Esophagus squamous epithelium (tissue), 5 donors: ENCODE measurements at regions not wholly inside any gene's neighbourhood (a gene's known extent, or its start where the extent isn't known, plus 50 kb on each side); places are given as distances from the start of the nearest gene placed in this dataset.

Experiments used
- DNase-seq: peaks from one replicate; lab custom pipeline; 2025; lab: John Stamatoyannopoulos, UW
- H3K27ac ChIP-seq, 4 donors: fragments of 200-600 bp; sonication (generic); one replicate each; pipeline ENCODE4 v1.5.1; 2016 to 2019; ENCODE audit warnings: mild to moderate bottlenecking in 1 of 4
- H3K27me3 ChIP-seq, 4 donors: fragments of 200-600 bp; sonication (generic); 1 replicate in 3 of 4; 2 replicates in 1 of 4; pipeline versions ENCODE4 v1.5.1 to v1.6.0; 2017 to 2021; ENCODE audit warnings: antibody characterized with exemption in 1 of 4
- H3K36me3 ChIP-seq, 3 donors: fragments of 200-600 bp; sonication (generic); one replicate each; pipeline ENCODE4 v1.5.1; 2016 to 2019
- H3K4me1 ChIP-seq, 3 donors: fragments of 200-600 bp; sonication (generic); one replicate each; pipeline ENCODE4 v1.5.1; 2017 to 2019
- H3K4me3 ChIP-seq, 4 donors: fragments of 200-600 bp; sonication (generic); 1 replicate in 3 of 4; 2 replicates in 1 of 4; pipeline ENCODE4 v1.5.1; 2016 to 2019; ENCODE audit warnings: mild to moderate bottlenecking in 2 of 4, moderate library complexity in 1 of 4
- H3K9me3 ChIP-seq, 3 donors: fragments of 200-600 bp; sonication (generic); one replicate each; pipeline ENCODE4 v1.5.1; 2016 to 2019
- CTCF ChIP-seq, 6 experiments: fragments of 450-650 bp in 4 of 6; fragments of 200-600 bp in 2 of 6; sonication (generic) in 2 of 6; IDR thresholded peaks; one replicate each; pipeline ENCODE4 v1.5.1; 2016 to 2019; ENCODE audit warnings: antibody characterized with exemption in 6 of 6, mild to moderate bottlenecking in 4 of 6, moderate library complexity in 4 of 6
- POLR2A ChIP-seq, 4 donors: fragments of 450-650 bp; IDR thresholded peaks; one replicate each; pipeline ENCODE4 v1.6.1; 2017; ENCODE audit warnings: antibody characterized with exemption in 4 of 4, mild to moderate bottlenecking in 4 of 4, moderate library complexity in 3 of 4
- WGBS, 2 donors: methylation state at CpG; one replicate each; pipeline ENCODE4 v1.1.5; 2018; 5-methylcytosine and 5-hydroxymethylcytosine counted together
- intact Hi-C: fragments of 100-400 bp; cut with DNase I; formaldehyde crosslinking; loops from one replicate; pipeline ENCODE4 v1.15.0; 2022
- donor health status: DM: yes; HTN: yes; CAD: no.

- intact Hi-C loops = no loop called here
- 59 to 77% methylated on average over 2 of the region's 2 CpGs for WGBS, 2 donors
- H3K27ac ChIP-seq = no peak overlapping the region
Observed at GRCh38 chr1:218024211-218024720, 260.8 kb upstream of the RRP15 start.

GRCh38 chr1:218025454-218025853, 259.6 kb upstream of the RRP15 start:
- Histone ChIP-seq H3K9me3 (no peaks in the 10 kb centered on the region), H3K27me3 (no peaks in the 10 kb centered on the region), H3K36me3 (no peaks in the 10 kb centered on the region), H3K4me3 (no peak overlapping the region), H3K27ac (no peak overlapping the region), H3K4me1 (no peaks in the 10 kb centered on the region)
- 63 to 76% methylated on average over 2 of the region's 2 CpGs for WGBS, 2 donors
- intact Hi-C loops = no loop called here
- TF ChIP-seq POLR2A (IDR thresholded peaks at IDR 0.05) (no peak), CTCF (IDR thresholded peaks at IDR 0.05) (no peak)
- no peak for DNase-seq

More at GRCh38 chr1:218024211-218024720, 260.8 kb upstream of the RRP15 start:
- DNase-seq = no peak
- no peaks in the 10 kb centered on the region for H3K36me3 ChIP-seq
- TF ChIP-seq CTCF (IDR thresholded peaks at IDR 0.05) (no peak), POLR2A (IDR thresholded peaks at IDR 0.05) (no peak)
- no peaks in the 10 kb centered on the region for H3K9me3 ChIP-seq
- no peaks in the 10 kb centered on the region for H3K4me1 ChIP-seq
- H3K4me3 ChIP-seq = no peak overlapping the region
- H3K27me3 ChIP-seq = no peaks in the 10 kb centered on the region

GRCh38 chr1:218027152-218027551, 257.9 kb upstream of the RRP15 start:
- intact Hi-C loops = no loop called here
- no peak for TF ChIP-seq CTCF (IDR thresholded peaks at IDR 0.05)
- TF ChIP-seq POLR2A (IDR thresholded peaks at IDR 0.05) = no peak
- H3K4me3 ChIP-seq = no peak overlapping the region
- H3K9me3 ChIP-seq = no peaks in the 10 kb centered on the region
- no peaks in the 10 kb centered on the region for H3K36me3 ChIP-seq
- H3K4me1 ChIP-seq = no peaks in the 10 kb centered on the region
- DNase-seq = no peak
- H3K27ac ChIP-seq = no peak overlapping the region
- no peaks in the 10 kb centered on the region for H3K27me3 ChIP-seq
- 64 to 74% methylated on average over 5 of the region's 5 CpGs for WGBS, 2 donors

- no peak overlapping the region for H3K4me3 ChIP-seq
- H3K27ac ChIP-seq = no peak overlapping the region
- intact Hi-C loops = no loop called here
- no peaks in the 10 kb centered on the region for H3K9me3 ChIP-seq
- H3K36me3 ChIP-seq = no peaks in the 10 kb centered on the region
- H3K27me3 ChIP-seq = no peaks in the 10 kb centered on the region
- no peak for DNase-seq
- H3K4me1 ChIP-seq = no peaks in the 10 kb centered on the region
- no peak for TF ChIP-seq POLR2A (IDR thresholded peaks at IDR 0.05)
- TF ChIP-seq CTCF (IDR thresholded peaks at IDR 0.05) = no peak
Observed at GRCh38 chr1:218030846-218031245, 254.2 kb upstream of the RRP15 start.

GRCh38 chr1:218031901-218032300, 253.2 kb upstream of the RRP15 start:
- no peak overlapping the region for H3K27ac ChIP-seq
- no peak for TF ChIP-seq CTCF (IDR thresholded peaks at IDR 0.05)
- TF ChIP-seq POLR2A (IDR thresholded peaks at IDR 0.05) = no peak
- DNase-seq = no peak
- no peaks in the 10 kb centered on the region for H3K4me1 ChIP-seq
- no peaks in the 10 kb centered on the region for H3K36me3 ChIP-seq
- 11 to 21% methylated on average over 8 of the region's 8 CpGs for WGBS, 2 donors
- H3K4me3 ChIP-seq = no peak overlapping the region
- intact Hi-C loops = no loop called here
- H3K9me3 ChIP-seq = no peaks in the 10 kb centered on the region
- H3K27me3 ChIP-seq = no peaks in the 10 kb centered on the region
